Brain microvascular endothelial cell (primary cell): ENCODE measurements at regions not wholly inside any gene's neighbourhood (a gene's known extent, or its start where the extent isn't known, plus 50 kb on each side); places are given as distances from the start of the nearest gene placed in this dataset.

Experiments used
- DNase-seq: peaks from one replicate; pipeline ENCODE4 v3.0.0-alpha.2; 2020
- H3K27ac ChIP-seq: fragments of 250-450 bp; sonication (Bioruptor Pico); 2 replicates; pipeline ENCODE4 v1.5.1; 2020; ENCODE audit warnings: mild to moderate bottlenecking, moderate library complexity
- H3K27me3 ChIP-seq: fragments of 250-450 bp; sonication (Bioruptor Pico); replicated peaks from 2 replicates; pipeline ENCODE4 v1.5.1; 2020; ENCODE audit warnings: mild to moderate bottlenecking
- H3K36me3 ChIP-seq: fragments of 250-450 bp; sonication (Bioruptor Pico); replicated peaks from 2 replicates; pipeline ENCODE4 v1.5.1; 2020; ENCODE audit warnings: mild to moderate bottlenecking
- H3K4me3 ChIP-seq: 2 replicates; pipeline ENCODE4 v1.5.1; 2011; ENCODE audit warnings: low read depth, mild to moderate bottlenecking, control low read depth, low read length, moderate library complexity
- CTCF ChIP-seq: IDR thresholded peaks from 2 replicates; pipeline ENCODE4 v1.5.1; 2011; ENCODE audit warnings: low read depth, mild to moderate bottlenecking, moderate library complexity, low read length, control low read depth, inconsistent platforms; ENCODE audit errors: missing control alignments
- in situ Hi-C: cut with HindIII; loops from 2 replicates; pipeline ENCODE4 v1.10.0; 2017; ENCODE audit warnings: low sequenced_read_pairs, low pct_ligation_motif_present

- in situ Hi-C loops, result no loop called here
- no peaks in the 10 kb centered on the region for H3K36me3 ChIP-seq
- no peak overlapping the region for H3K27ac ChIP-seq
- H3K27me3 ChIP-seq, result no peaks in the 10 kb centered on the region
- TF ChIP-seq CTCF, result no peak
- no peak for DNase-seq
- no peak overlapping the region for H3K4me3 ChIP-seq
These were observed 199.1 kb upstream of the CCDC150 start for GRCh38 chr2:196440413-196440812.

GRCh38 chr2:196441527-196441926, 198.0 kb upstream of the CCDC150 start:
- Histone ChIP-seq H3K27ac (no peak overlapping the region), H3K27me3 (no peaks in the 10 kb centered on the region), H3K36me3 (no peaks in the 10 kb centered on the region), H3K4me3 (no peak overlapping the region)
- DNase-seq, result no peak
- in situ Hi-C loops, result no loop called here
- no peak for TF ChIP-seq CTCF

- H3K27ac ChIP-seq, result no peak overlapping the region
- H3K27me3 ChIP-seq, result no peaks in the 10 kb centered on the region
- in situ Hi-C loops, result no loop called here
- TF ChIP-seq CTCF, result no peak
- no peak overlapping the region for H3K4me3 ChIP-seq
- no peaks in the 10 kb centered on the region for H3K36me3 ChIP-seq
- DNase-seq, result no peak
These were observed 197.3 kb upstream of the CCDC150 start for GRCh38 chr2:196442211-196442610.

- H3K36me3 ChIP-seq, result no peaks in the 10 kb centered on the region
- DNase-seq, result no peak
- in situ Hi-C loops, result no loop called here
These were observed 195.1 kb upstream of the CCDC150 start for GRCh38 chr2:196444442-196444841.

GRCh38 chr2:196445991-196446390, 193.5 kb upstream of the CCDC150 start:
- Histone ChIP-seq H3K36me3 (no peaks in the 10 kb centered on the region), H3K4me3 (no peak overlapping the region), H3K27me3 (no peaks in the 10 kb centered on the region), H3K27ac (no peak overlapping the region)
- in situ Hi-C loops, result no loop called here
- no peak for DNase-seq
- TF ChIP-seq CTCF, result no peak

More at GRCh38 chr2:196444442-196444841, 195.1 kb upstream of the CCDC150 start:
- H3K27ac ChIP-seq, result no peak overlapping the region
- TF ChIP-seq CTCF, result no peak
- no peak overlapping the region for H3K4me3 ChIP-seq
- H3K27me3 ChIP-seq, result no peaks in the 10 kb centered on the region

GRCh38 chr2:196448407-196449079, 191.0 kb upstream of the CCDC150 start:
- DNase-seq, result no peak
- no peak overlapping the region for H3K4me3 ChIP-seq
- in situ Hi-C loops, result no loop called here
- no peaks in the 10 kb centered on the region for H3K36me3 ChIP-seq
- H3K27ac ChIP-seq, result no peak overlapping the region
- no peak for TF ChIP-seq CTCF
- H3K27me3 ChIP-seq, result no peaks in the 10 kb centered on the region
